Neural crest cell (in vitro differentiated cells): ENCODE measurements at regions not wholly inside any gene's neighbourhood (a gene's known extent, or its start where the extent isn't known, plus 50 kb on each side); places are given as distances from the start of the nearest gene placed in this dataset.
"Not testable (repeated sequence)": the region's sequence is repeated elsewhere in the genome, so short reads cannot be mapped to it uniquely, and the experiment has no call there.

Source experiments
- DNase-seq: peaks from one replicate; pipeline ENCODE4 v3.0.0; 2021; ENCODE audit warnings: low read depth, mixed read lengths, low spot score
- H3K27ac Mint-ChIP-seq: one replicate; pipeline ENCODE4 v1.8.0; 2021; ENCODE audit warnings: mild to moderate bottlenecking, mixed read lengths; ENCODE audit not compliant: unreplicated experiment
- H3K27me3 Mint-ChIP-seq: 2 replicates; pipeline ENCODE4 v1.8.0; 2021; ENCODE audit warnings: low read depth, mild to moderate bottlenecking, mixed read lengths
- H3K36me3 Mint-ChIP-seq: 2 replicates; pipeline ENCODE4 v1.8.0; 2021; ENCODE audit warnings: low read depth, mild to moderate bottlenecking, mixed read lengths
- H3K4me1 Mint-ChIP-seq: 2 replicates; pipeline ENCODE4 v1.8.0; 2021; ENCODE audit warnings: mixed read lengths
- H3K4me3 Mint-ChIP-seq: one replicate; pipeline ENCODE4 v1.8.0; 2021; ENCODE audit warnings: mild to moderate bottlenecking, mixed read lengths
- H3K9me3 Mint-ChIP-seq: 2 replicates; pipeline ENCODE4 v1.8.0; 2021; ENCODE audit warnings: mixed read lengths
- CTCF ChIP-seq: fragments of 200-600 bp; sonication (generic); conservative IDR thresholded peaks from 2 replicates; pipeline ENCODE4 v1.5.0; 2021; ENCODE audit warnings: antibody characterized with exemption, mild to moderate bottlenecking

- TF ChIP-seq CTCF: peak; percentile 57
- peak; percentile 16 for DNase-seq
- H3K36me3 Mint-ChIP-seq, H3K9me3 Mint-ChIP-seq, H3K27ac Mint-ChIP-seq: not testable (repeated sequence)
- Mint-ChIP-seq H3K4me1 (peaks cover 18% of the 10 kb centered on the region), H3K4me3 (peak overlapping the region; percentile 83), H3K27me3 (peaks cover 74% of the 10 kb centered on the region)
Measured at GRCh38 chr7:150049012-150049655, 175.4 kb downstream of the ATP6V0E2 start.

- H3K4me3 Mint-ChIP-seq, H3K27ac Mint-ChIP-seq, H3K9me3 Mint-ChIP-seq, H3K36me3 Mint-ChIP-seq, DNase-seq: not testable (repeated sequence)
- Mint-ChIP-seq H3K27me3 (peaks cover 65% of the 10 kb centered on the region), H3K4me1 (peaks cover 14% of the 10 kb centered on the region)
Measured at GRCh38 chr7:150053396-150053795, 179.6 kb downstream of the ATP6V0E2 start.

- H3K9me3 Mint-ChIP-seq, H3K4me3 Mint-ChIP-seq, DNase-seq, H3K36me3 Mint-ChIP-seq, H3K27ac Mint-ChIP-seq: not testable (repeated sequence)
- peaks cover 12% of the 10 kb centered on the region for H3K4me1 Mint-ChIP-seq
- peaks cover 71% of the 10 kb centered on the region for H3K27me3 Mint-ChIP-seq
Measured at GRCh38 chr7:150054242-150054641, 180.5 kb downstream of the ATP6V0E2 start.

- not testable (repeated sequence) for H3K4me3 Mint-ChIP-seq, H3K9me3 Mint-ChIP-seq, H3K27ac Mint-ChIP-seq, H3K4me1 Mint-ChIP-seq, H3K36me3 Mint-ChIP-seq
- peak; percentile 95 for DNase-seq
- peak; percentile 67 for TF ChIP-seq CTCF
- peaks cover 38% of the 10 kb centered on the region for H3K27me3 Mint-ChIP-seq
Measured at GRCh38 chr7:150060259-150061221, 186.8 kb downstream of the ATP6V0E2 start.

GRCh38 chr7:150063195-150063594 is 189.4 kb downstream of the ATP6V0E2 start:
- H3K4me3 Mint-ChIP-seq, H3K27ac Mint-ChIP-seq, H3K36me3 Mint-ChIP-seq, H3K4me1 Mint-ChIP-seq, DNase-seq, H3K9me3 Mint-ChIP-seq: not testable (repeated sequence)
- peaks cover 20% of the 10 kb centered on the region for H3K27me3 Mint-ChIP-seq

GRCh38 chr7:150069555-150070313 is 196.0 kb downstream of the ATP6V0E2 start:
- not testable (repeated sequence) for H3K4me1 Mint-ChIP-seq, H3K9me3 Mint-ChIP-seq, H3K4me3 Mint-ChIP-seq, H3K27me3 Mint-ChIP-seq, DNase-seq, H3K36me3 Mint-ChIP-seq, H3K27ac Mint-ChIP-seq

- peaks cover 11% of the 10 kb centered on the region for H3K4me1 Mint-ChIP-seq
- H3K27ac Mint-ChIP-seq, H3K9me3 Mint-ChIP-seq, DNase-seq, H3K4me3 Mint-ChIP-seq, H3K27me3 Mint-ChIP-seq, H3K36me3 Mint-ChIP-seq: not testable (repeated sequence)
Measured at GRCh38 chr7:150077543-150077942, 203.8 kb downstream of the ATP6V0E2 start.

GRCh38 chr7:150081865-150082264 is 208.1 kb downstream of the ATP6V0E2 start:
- not testable (repeated sequence) for DNase-seq, H3K4me3 Mint-ChIP-seq, H3K27me3 Mint-ChIP-seq, H3K9me3 Mint-ChIP-seq, H3K27ac Mint-ChIP-seq, H3K36me3 Mint-ChIP-seq
- H3K4me1 Mint-ChIP-seq: peaks cover 11% of the 10 kb centered on the region
